RWPE2 (cell line): ENCODE measurements at regions not wholly inside any gene's neighbourhood (a gene's known extent, or its start where the extent isn't known, plus 50 kb on each side); places are given as distances from the start of the nearest gene placed in this dataset.

Source experiments
- ATAC-seq: fragments of 200-7000 bp; cut with Tn5 transposase; 3 replicates; pipeline ENCODE4 v1.9.1; 2021; ENCODE audit warnings: low read depth
- DNase-seq: peaks from one replicate; pipeline ENCODE4 v3.0.0-alpha.2; 2020; ENCODE audit warnings: low spot score
- H3K27ac ChIP-seq: fragments of 450-650 bp; 2 replicates; pipeline ENCODE4 v1.5.1; 2017; ENCODE audit warnings: mild to moderate bottlenecking; ENCODE audit not compliant: poor library complexity, severe bottlenecking
- H3K27me3 ChIP-seq: fragments of 250-450 bp; sonication (Bioruptor Pico); 2 replicates; pipeline ENCODE4 v1.5.1; 2021; ENCODE audit warnings: mild to moderate bottlenecking, moderate library complexity; ENCODE audit not compliant: insufficient read depth, poor library complexity, severe bottlenecking
- H3K36me3 ChIP-seq: fragments of 250-450 bp; sonication (Bioruptor Pico); 2 replicates; pipeline ENCODE4 v1.5.1; 2020; ENCODE audit warnings: low read depth, mild to moderate bottlenecking, moderate library complexity
- H3K4me1 ChIP-seq: fragments of 250-450 bp; sonication (Bioruptor Pico); 2 replicates; pipeline ENCODE4 v1.5.1; 2021; ENCODE audit warnings: mild to moderate bottlenecking, moderate library complexity; ENCODE audit not compliant: insufficient read depth, poor library complexity, severe bottlenecking
- H3K4me3 ChIP-seq: fragments of 250-450 bp; sonication (Bioruptor Pico); 2 replicates; pipeline ENCODE4 v1.5.1; 2021; ENCODE audit warnings: mild to moderate bottlenecking, moderate library complexity; ENCODE audit not compliant: severe bottlenecking
- H3K9me3 ChIP-seq: fragments of 250-450 bp; sonication (Bioruptor Pico); 2 replicates; pipeline ENCODE4 v1.5.1; 2021; ENCODE audit warnings: mild to moderate bottlenecking, moderate library complexity; ENCODE audit not compliant: severe bottlenecking
- TF ChIP-seq, protein P1 (sequence below): fragments of 450-650 bp; IDR thresholded peaks from one replicate; pipeline ENCODE4 v1.5.1; 2017; ENCODE audit warnings: mild to moderate bottlenecking, moderate library complexity; ENCODE audit not compliant: poor library complexity, severe bottlenecking

DNA sequence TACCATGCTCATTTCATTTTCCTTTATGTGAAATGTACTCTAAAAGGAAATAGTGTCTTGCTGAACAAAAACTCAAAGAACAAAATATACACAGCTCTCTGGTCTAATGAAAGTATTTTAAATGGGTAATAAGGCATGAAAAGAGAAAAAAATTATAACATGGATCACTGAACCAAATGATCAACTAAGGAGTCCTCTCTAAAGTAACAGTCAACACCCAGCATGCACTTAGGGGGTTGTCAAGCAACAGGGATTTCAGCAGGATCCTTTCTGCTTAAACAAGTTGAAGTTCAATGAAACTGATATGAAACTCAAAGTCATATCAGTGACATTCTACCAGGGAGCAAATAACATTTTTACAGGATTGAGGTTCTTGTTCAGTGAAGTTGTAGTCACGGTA lies 398.8 kb downstream of the SEC23A start:
- TF ChIP-seq, protein P1, sequence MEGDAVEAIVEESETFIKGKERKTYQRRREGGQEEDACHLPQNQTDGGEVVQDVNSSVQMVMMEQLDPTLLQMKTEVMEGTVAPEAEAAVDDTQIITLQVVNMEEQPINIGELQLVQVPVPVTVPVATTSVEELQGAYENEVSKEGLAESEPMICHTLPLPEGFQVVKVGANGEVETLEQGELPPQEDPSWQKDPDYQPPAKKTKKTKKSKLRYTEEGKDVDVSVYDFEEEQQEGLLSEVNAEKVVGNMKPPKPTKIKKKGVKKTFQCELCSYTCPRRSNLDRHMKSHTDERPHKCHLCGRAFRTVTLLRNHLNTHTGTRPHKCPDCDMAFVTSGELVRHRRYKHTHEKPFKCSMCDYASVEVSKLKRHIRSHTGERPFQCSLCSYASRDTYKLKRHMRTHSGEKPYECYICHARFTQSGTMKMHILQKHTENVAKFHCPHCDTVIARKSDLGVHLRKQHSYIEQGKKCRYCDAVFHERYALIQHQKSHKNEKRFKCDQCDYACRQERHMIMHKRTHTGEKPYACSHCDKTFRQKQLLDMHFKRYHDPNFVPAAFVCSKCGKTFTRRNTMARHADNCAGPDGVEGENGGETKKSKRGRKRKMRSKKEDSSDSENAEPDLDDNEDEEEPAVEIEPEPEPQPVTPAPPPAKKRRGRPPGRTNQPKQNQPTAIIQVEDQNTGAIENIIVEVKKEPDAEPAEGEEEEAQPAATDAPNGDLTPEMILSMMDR = no peak
- Histone ChIP-seq H3K27ac (no peak overlapping the region), H3K27me3 (no peaks in the 10 kb centered on the region), H3K36me3 (no peaks in the 10 kb centered on the region), H3K4me1 (no peaks in the 10 kb centered on the region), H3K9me3 (no peaks in the 10 kb centered on the region), H3K4me3 (no peak overlapping the region)
- ATAC-seq (no peak), DNase-seq (no peak)

- H3K4me3 ChIP-seq = no peak overlapping the region
- TF ChIP-seq, protein P1 = no peak
- peaks cover 4% of the 10 kb centered on the region for H3K27me3 ChIP-seq
- peaks cover 7% of the 10 kb centered on the region for H3K9me3 ChIP-seq
- H3K4me1 ChIP-seq = no peaks in the 10 kb centered on the region
- no peak for ATAC-seq
- DNase-seq = no peak
- H3K27ac ChIP-seq = no peak overlapping the region
- H3K36me3 ChIP-seq = no peaks in the 10 kb centered on the region
These were observed 406.1 kb downstream of the SEC23A start for GRCh38 chr14:38696925-38697324.

- Histone ChIP-seq H3K27ac (no peak overlapping the region), H3K4me1 (no peaks in the 10 kb centered on the region), H3K27me3 (peaks cover 10% of the 10 kb centered on the region), H3K4me3 (no peak overlapping the region), H3K9me3 (peaks cover 7% of the 10 kb centered on the region), H3K36me3 (no peaks in the 10 kb centered on the region)
- DNase-seq = no peak
- TF ChIP-seq, protein P1 = no peak
- ATAC-seq = no peak
These were observed 409.6 kb downstream of the SEC23A start for GRCh38 chr14:38693423-38693822.

GRCh38 chr14:38669027-38669426 lies 413.1 kb upstream of the CLEC14A start:
- TF ChIP-seq, protein P1 = no peak
- Histone ChIP-seq H3K4me1 (no peaks in the 10 kb centered on the region), H3K27me3 (peaks cover 4% of the 10 kb centered on the region), H3K36me3 (no peaks in the 10 kb centered on the region), H3K4me3 (no peak overlapping the region), H3K9me3 (no peaks in the 10 kb centered on the region), H3K27ac (no peak overlapping the region)
- no peak for ATAC-seq
- DNase-seq = no peak

- Histone ChIP-seq H3K36me3 (no peaks in the 10 kb centered on the region), H3K9me3 (no peaks in the 10 kb centered on the region), H3K27me3 (no peaks in the 10 kb centered on the region), H3K4me3 (no peak overlapping the region), H3K4me1 (no peaks in the 10 kb centered on the region), H3K27ac (no peak overlapping the region)
- ATAC-seq (no peak), DNase-seq (no peak)
- TF ChIP-seq, protein P1 = no peak
These were observed 407.5 kb upstream of the CLEC14A start for GRCh38 chr14:38663382-38663781.
